Peyer's patch (tissue), 4 donors: ENCODE measurements at regions not wholly inside any gene's neighbourhood (a gene's known extent, or its start where the extent isn't known, plus 50 kb on each side); places are given as distances from the start of the nearest gene placed in this dataset.

Experiments
- DNase-seq, 3 donors: peaks; one replicate each; pipeline ENCODE4 v3.0.0-alpha.2; 2017 to 2019
- H3K27ac ChIP-seq, 4 donors: fragments of 200-600 bp; sonication (generic); one replicate each; pipeline ENCODE4 v1.5.1; 2016 to 2019
- H3K27me3 ChIP-seq, 2 donors: fragments of 200-600 bp; sonication (generic); one replicate each; pipeline ENCODE4 v1.5.1; 2019
- H3K36me3 ChIP-seq, 3 donors: fragments of 200-600 bp; sonication (generic); one replicate each; pipeline ENCODE4 v1.5.1; 2016 to 2019
- H3K4me1 ChIP-seq, 4 donors: fragments of 200-600 bp; sonication (generic); one replicate each; pipeline ENCODE4 v1.5.1; 2016 to 2019
- H3K4me3 ChIP-seq, 4 donors: fragments of 200-600 bp; sonication (generic); 1 replicate in 3 of 4; 2 replicates in 1 of 4; pipeline ENCODE4 v1.5.1; 2016 to 2019; ENCODE audit warnings: mild to moderate bottlenecking in 1 of 4
- H3K9me3 ChIP-seq, 4 donors: fragments of 200-600 bp; sonication (generic); one replicate each; pipeline ENCODE4 v1.5.1; 2016 to 2019; ENCODE audit warnings: mild to moderate bottlenecking in 1 of 4
- POLR2A ChIP-seq, 2 donors: fragments of 450-650 bp; IDR thresholded peaks; one replicate each; pipeline ENCODE4 v1.5.1; 2017; ENCODE audit warnings: antibody characterized with exemption in 2 of 2, mild to moderate bottlenecking in 2 of 2, moderate library complexity in 2 of 2
- TF ChIP-seq, protein P1 (sequence below), 6 experiments: fragments of 450-650 bp in 4 of 6; fragments of 200-600 bp in 2 of 6; sonication (generic) in 1 of 6; IDR thresholded peaks; one replicate each; pipeline ENCODE4 v1.5.1; 2017 to 2019; ENCODE audit warnings: antibody characterized with exemption in 6 of 6, mild to moderate bottlenecking in 3 of 6, moderate library complexity in 1 of 6

DNA sequence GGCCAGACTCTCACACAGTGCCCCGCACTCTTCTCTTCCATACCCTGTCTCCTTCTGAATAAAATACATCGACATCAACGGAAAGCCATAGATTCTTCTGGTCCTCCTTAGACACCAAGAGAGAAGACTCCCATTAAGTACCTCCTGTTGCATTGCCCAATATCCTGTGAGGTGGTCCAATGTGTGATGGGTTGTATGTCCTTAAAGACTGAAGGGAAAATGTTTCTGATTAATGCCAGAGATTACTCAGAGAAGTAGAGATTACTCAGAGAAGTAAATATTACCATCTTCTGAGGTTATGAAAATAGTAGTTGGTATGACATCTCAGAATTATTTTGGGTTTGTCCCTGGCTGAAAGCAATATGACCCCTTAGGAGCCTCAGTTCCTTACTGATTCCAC lies 60.8 kb upstream of the GALNT15 start:
- TF ChIP-seq, protein P1, sequence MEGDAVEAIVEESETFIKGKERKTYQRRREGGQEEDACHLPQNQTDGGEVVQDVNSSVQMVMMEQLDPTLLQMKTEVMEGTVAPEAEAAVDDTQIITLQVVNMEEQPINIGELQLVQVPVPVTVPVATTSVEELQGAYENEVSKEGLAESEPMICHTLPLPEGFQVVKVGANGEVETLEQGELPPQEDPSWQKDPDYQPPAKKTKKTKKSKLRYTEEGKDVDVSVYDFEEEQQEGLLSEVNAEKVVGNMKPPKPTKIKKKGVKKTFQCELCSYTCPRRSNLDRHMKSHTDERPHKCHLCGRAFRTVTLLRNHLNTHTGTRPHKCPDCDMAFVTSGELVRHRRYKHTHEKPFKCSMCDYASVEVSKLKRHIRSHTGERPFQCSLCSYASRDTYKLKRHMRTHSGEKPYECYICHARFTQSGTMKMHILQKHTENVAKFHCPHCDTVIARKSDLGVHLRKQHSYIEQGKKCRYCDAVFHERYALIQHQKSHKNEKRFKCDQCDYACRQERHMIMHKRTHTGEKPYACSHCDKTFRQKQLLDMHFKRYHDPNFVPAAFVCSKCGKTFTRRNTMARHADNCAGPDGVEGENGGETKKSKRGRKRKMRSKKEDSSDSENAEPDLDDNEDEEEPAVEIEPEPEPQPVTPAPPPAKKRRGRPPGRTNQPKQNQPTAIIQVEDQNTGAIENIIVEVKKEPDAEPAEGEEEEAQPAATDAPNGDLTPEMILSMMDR (IDR thresholded peaks at IDR 0.05) = no peak
- TF ChIP-seq POLR2A (IDR thresholded peaks at IDR 0.05) = no peak
- Histone ChIP-seq H3K27ac (no peak overlapping the region), H3K27me3 (no peaks in the 10 kb centered on the region), H3K4me3 (no peak overlapping the region), H3K9me3 (no peaks in the 10 kb centered on the region), H3K4me1 (no peaks in the 10 kb centered on the region), H3K36me3 (no peaks in the 10 kb centered on the region)
- DNase-seq = no peak

DNA sequence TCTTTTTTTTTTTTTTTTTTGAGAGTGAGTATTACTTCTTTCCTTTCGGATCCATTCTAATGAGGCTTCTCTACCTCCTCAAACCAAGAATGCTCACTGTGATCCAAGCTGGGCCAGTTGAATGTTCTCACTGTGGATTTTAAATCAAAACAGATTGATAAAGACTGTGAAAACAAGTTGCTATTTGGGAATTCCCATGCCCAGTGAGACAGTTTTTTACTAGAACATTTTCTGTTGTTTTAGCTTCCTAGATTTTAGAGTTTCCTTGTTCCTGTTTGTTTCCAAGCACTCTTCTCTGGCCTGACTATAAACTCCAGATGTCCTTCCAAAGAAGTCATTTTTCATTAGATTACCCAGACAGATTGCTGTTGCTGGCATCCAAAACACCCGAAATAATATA lies 60.1 kb upstream of the GALNT15 start:
- no peaks in the 10 kb centered on the region for H3K36me3 ChIP-seq
- H3K27ac ChIP-seq = no peak overlapping the region

DNA sequence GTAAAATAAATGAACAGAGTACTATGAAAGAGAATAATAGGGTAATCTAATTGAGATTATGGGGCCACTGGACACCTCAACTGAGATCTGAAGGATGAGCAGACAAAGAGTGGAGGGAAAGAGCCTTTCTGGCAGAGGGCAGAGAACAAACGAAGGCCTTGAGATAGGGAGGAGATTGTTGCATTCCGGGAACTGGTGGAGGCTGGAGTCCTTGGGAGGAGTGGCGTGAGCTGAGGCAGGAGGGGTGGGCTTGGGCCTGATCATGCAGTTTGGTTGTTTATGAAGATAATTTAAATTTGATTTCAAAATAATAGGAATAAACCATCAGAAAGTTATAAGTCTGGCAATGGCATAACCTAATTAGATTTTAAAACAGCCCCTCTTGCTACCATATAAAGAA lies 59.5 kb upstream of the GALNT15 start:
- Histone ChIP-seq H3K27ac (no peak overlapping the region), H3K9me3 (no peaks in the 10 kb centered on the region), H3K27me3 (no peaks in the 10 kb centered on the region), H3K36me3 (no peaks in the 10 kb centered on the region), H3K4me3 (no peak overlapping the region), H3K4me1 (no peaks in the 10 kb centered on the region)
- TF ChIP-seq, protein P1 (IDR thresholded peaks at IDR 0.05) = no peak
- TF ChIP-seq POLR2A (IDR thresholded peaks at IDR 0.05) = no peak
- no peak for DNase-seq

More for the DNA sequence above, 60.1 kb upstream of the GALNT15 start:
- Histone ChIP-seq H3K27me3 (no peaks in the 10 kb centered on the region), H3K4me1 (no peaks in the 10 kb centered on the region), H3K4me3 (no peak overlapping the region), H3K9me3 (no peaks in the 10 kb centered on the region)
- DNase-seq = no peak
- no peak for TF ChIP-seq POLR2A (IDR thresholded peaks at IDR 0.05)
- TF ChIP-seq, protein P1 (IDR thresholded peaks at IDR 0.05) = no peak

DNA sequence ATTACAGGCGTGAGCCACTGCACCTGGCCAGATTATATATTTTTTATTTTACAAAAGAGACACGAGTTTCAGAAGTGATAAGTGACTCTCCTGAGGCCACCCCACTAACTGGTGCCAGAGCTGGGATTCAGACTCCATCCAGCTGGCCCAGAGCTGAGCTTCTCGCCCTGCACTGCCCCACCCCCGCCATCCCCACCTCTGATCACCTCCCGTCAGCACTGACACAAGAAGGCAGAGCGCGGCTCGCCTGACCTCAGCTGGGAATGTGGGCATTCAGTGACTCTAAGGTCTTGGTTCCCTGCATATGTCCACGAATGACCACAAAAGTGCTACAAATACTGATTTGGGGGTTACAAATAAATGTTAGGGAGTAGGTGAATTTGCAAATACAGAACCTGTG lies 56.1 kb upstream of the GALNT15 start:
- Histone ChIP-seq H3K36me3 (no peaks in the 10 kb centered on the region), H3K4me1 (no peaks in the 10 kb centered on the region)
- TF ChIP-seq POLR2A (IDR thresholded peaks at IDR 0.05) = no peak
- TF ChIP-seq, protein P1 (IDR thresholded peaks at IDR 0.05) = no peak

DNA sequence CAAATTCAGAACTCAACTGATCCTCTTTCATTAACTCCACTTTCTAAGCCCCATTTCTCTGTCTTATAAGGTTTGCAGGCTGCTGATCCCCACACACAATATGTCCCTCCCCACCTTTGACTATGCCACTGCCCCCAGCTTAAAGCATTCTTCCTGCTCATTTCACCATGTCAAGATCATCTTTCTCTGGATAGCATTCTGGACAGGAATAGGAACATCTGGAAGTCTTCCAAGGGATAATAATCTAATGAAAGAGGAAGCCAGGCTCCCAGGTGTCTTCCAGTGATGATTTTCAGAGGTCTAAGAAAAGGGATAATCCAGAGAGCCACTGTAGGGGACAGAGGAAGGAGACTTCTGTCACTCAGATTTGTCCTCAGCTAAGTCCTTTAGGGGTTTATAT lies 54.6 kb upstream of the GALNT15 start:
- no peaks in the 10 kb centered on the region for H3K9me3 ChIP-seq
- H3K4me3 ChIP-seq = no peak overlapping the region
- no peak for DNase-seq
- no peak overlapping the region for H3K27ac ChIP-seq
- no peaks in the 10 kb centered on the region for H3K36me3 ChIP-seq
- no peaks in the 10 kb centered on the region for H3K4me1 ChIP-seq
- TF ChIP-seq, protein P1 (IDR thresholded peaks at IDR 0.05) = no peak
- TF ChIP-seq POLR2A (IDR thresholded peaks at IDR 0.05) = no peak
- H3K27me3 ChIP-seq = no peaks in the 10 kb centered on the region

More for the DNA sequence above, 56.1 kb upstream of the GALNT15 start:
- H3K27me3 ChIP-seq = no peaks in the 10 kb centered on the region
- no peak for DNase-seq
- H3K27ac ChIP-seq = no peak overlapping the region
- H3K9me3 ChIP-seq = no peaks in the 10 kb centered on the region
- H3K4me3 ChIP-seq = no peak overlapping the region

DNA sequence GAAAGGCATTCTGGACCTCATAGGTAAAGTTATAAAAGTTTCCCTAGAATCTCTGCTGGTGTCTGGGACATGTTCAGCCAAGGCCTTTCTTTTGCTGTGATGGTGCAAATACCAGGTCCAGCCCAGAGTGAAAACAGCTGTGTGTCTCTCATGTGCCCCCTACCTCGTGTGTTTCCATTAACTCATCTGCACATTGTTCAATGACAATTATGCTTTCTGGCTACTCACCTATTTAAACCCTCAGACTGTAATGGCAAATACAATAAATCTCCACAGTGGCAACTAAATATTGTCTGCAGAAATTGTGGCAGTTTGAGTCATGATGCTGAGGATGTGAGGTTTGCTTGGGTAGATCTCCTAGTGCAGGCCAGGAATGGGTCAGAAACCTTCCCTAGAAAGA lies 53.1 kb upstream of the GALNT15 start:
- Histone ChIP-seq H3K4me1 (no peaks in the 10 kb centered on the region), H3K36me3 (no peaks in the 10 kb centered on the region), H3K27me3 (no peaks in the 10 kb centered on the region), H3K4me3 (no peak overlapping the region), H3K9me3 (no peaks in the 10 kb centered on the region), H3K27ac (no peak overlapping the region)
- TF ChIP-seq, protein P1 (IDR thresholded peaks at IDR 0.05) = no peak
- TF ChIP-seq POLR2A (IDR thresholded peaks at IDR 0.05) = no peak
- no peak for DNase-seq
